Stomach (tissue), 8 donors: ENCODE measurements at regions not wholly inside any gene's neighbourhood (a gene's known extent, or its start where the extent isn't known, plus 50 kb on each side); places are given as distances from the start of the nearest gene placed in this dataset.

Source experiments
- DNase-seq, 2 donors: peaks; one replicate each; pipeline versions ENCODE4 v3.0.0 to v3.0.0-alpha.2; 2013 to 2019
- H3K27ac ChIP-seq, 5 donors: fragments of 200-600 bp in 4 of 5; sonication (generic) in 4 of 5; one replicate each; pipeline ENCODE4 v1.5.1; 2013 to 2019; ENCODE audit warnings: mild to moderate bottlenecking in 1 of 5, moderate library complexity in 1 of 5
- H3K27me3 ChIP-seq, 3 donors: fragments of 200-600 bp; sonication (generic); one replicate each; pipeline ENCODE4 v1.5.1; 2017 to 2019; ENCODE audit warnings: mixed run types in 1 of 3
- H3K36me3 ChIP-seq, 4 donors: fragments of 200-600 bp; sonication (generic); 1 replicate in 3 of 4; 2 replicates in 1 of 4; pipeline ENCODE4 v1.5.1; 2016 to 2019
- H3K4me1 ChIP-seq, 4 donors: fragments of 200-600 bp; sonication (generic); one replicate each; pipeline ENCODE4 v1.5.1; 2016 to 2019
- H3K4me3 ChIP-seq, 4 donors: fragments of 200-600 bp; sonication (generic) in 3 of 4; one replicate each; pipeline ENCODE4 v1.5.1; 2016 to 2019; ENCODE audit warnings: mild to moderate bottlenecking in 1 of 4
- H3K9me3 ChIP-seq, 4 donors: fragments of 200-600 bp; sonication (generic); one replicate each; pipeline ENCODE4 v1.5.1; 2016 to 2019
- CTCF ChIP-seq, 7 experiments: fragments of 450-650 bp in 4 of 7; fragments of 200-600 bp in 3 of 7; sonication (generic) in 3 of 7; IDR thresholded peaks; one replicate each; pipeline ENCODE4 v1.5.1; 2016 to 2019; ENCODE audit warnings: antibody characterized with exemption in 7 of 7, control low read depth in 2 of 7, mild to moderate bottlenecking in 1 of 7
- EP300 ChIP-seq: sonication (generic); formaldehyde crosslinking; IDR thresholded peaks from one replicate; pipeline ENCODE4 v1.6.1; 2017; ENCODE audit warnings: antibody characterized with exemption
- POLR2A ChIP-seq, 4 donors: fragments of 450-650 bp; IDR thresholded peaks; one replicate each; pipeline ENCODE4 v1.6.1; 2016; ENCODE audit warnings: antibody characterized with exemption in 4 of 4, control low read depth in 2 of 4, mild to moderate bottlenecking in 1 of 4, moderate library complexity in 1 of 4
- POLR2AphosphoS5 ChIP-seq, 3 donors: sonication (generic); formaldehyde crosslinking; IDR thresholded peaks; one replicate each; pipeline ENCODE4 v1.6.1; 2016; ENCODE audit warnings: antibody characterized with exemption in 3 of 3
- WGBS, 5 donors: extraction: QIAGEN DNeasy Blood & Tissue Kit in 3 of 5; methylation state at CpG; one replicate each; pipeline versions ENCODE4 v1.1.5 to v1.1.7; 2013 to 2018; 5-methylcytosine and 5-hydroxymethylcytosine counted together
- intact Hi-C: fragments of 100-400 bp; cut with DNase I; formaldehyde crosslinking; loops from one replicate; pipeline ENCODE4 v1.15.1; 2023; ENCODE audit warnings: low total_unique reads
- donor health status: healthy with polysubstance abuse.
- donor health status: Bipolar disorder and iron deficiency.
- donor health status: healthy.

- Histone ChIP-seq H3K9me3 (peaks cover 0 to 2% (median 0%) of the 10 kb centered on the region in 4 donors), H3K36me3 (no peaks in the 10 kb centered on the region), H3K4me3 (no peak overlapping the region), H3K27ac (no peak overlapping the region), H3K27me3 (no peaks in the 10 kb centered on the region), H3K4me1 (no peaks in the 10 kb centered on the region)
- 44 to 61% (median 55%) methylated on average over 4 of the region's 4 CpGs for WGBS, 5 donors
- no peak for DNase-seq
- no peak for TF ChIP-seq EP300
- intact Hi-C loops: no loop called here
Observed at GRCh38 chr3:34570916-34571705, 772.7 kb downstream of the PDCD6IP start.

GRCh38 chr3:34571714-34572113 is 773.3 kb downstream of the PDCD6IP start:
- no peak for DNase-seq
- WGBS, 5 donors: 96 to 100% (median 100%) methylated on average over 1 of the region's 1 CpG
- no peaks in the 10 kb centered on the region for H3K4me1 ChIP-seq
- intact Hi-C loops: no loop called here
- H3K36me3 ChIP-seq: no peaks in the 10 kb centered on the region
- H3K27me3 ChIP-seq: no peaks in the 10 kb centered on the region
- no peaks in the 10 kb centered on the region for H3K9me3 ChIP-seq
- TF ChIP-seq POLR2AphosphoS5 (IDR thresholded peaks at IDR 0.05) (no peak), POLR2A (IDR thresholded peaks at IDR 0.05) (no peak), EP300 (no peak), CTCF (IDR thresholded peaks at IDR 0.05) (no peak)
- H3K4me3 ChIP-seq: no peak overlapping the region
- no peak overlapping the region for H3K27ac ChIP-seq

- TF ChIP-seq EP300 (no peak), POLR2AphosphoS5 (IDR thresholded peaks at IDR 0.05) (no peak), CTCF (IDR thresholded peaks at IDR 0.05) (no peak), POLR2A (IDR thresholded peaks at IDR 0.05) (no peak)
- H3K36me3 ChIP-seq: no peaks in the 10 kb centered on the region
- intact Hi-C loops: no loop called here
- WGBS, 5 donors: 60 to 68% (median 63%) methylated on average over 3 of the region's 3 CpGs
- no peaks in the 10 kb centered on the region for H3K4me1 ChIP-seq
- no peak overlapping the region for H3K4me3 ChIP-seq
- no peaks in the 10 kb centered on the region for H3K27me3 ChIP-seq
- H3K9me3 ChIP-seq: no peaks in the 10 kb centered on the region
- DNase-seq: no peak
- no peak overlapping the region for H3K27ac ChIP-seq
Observed at GRCh38 chr3:34575776-34576175, 777.3 kb downstream of the PDCD6IP start.

- Histone ChIP-seq H3K9me3 (peaks cover 0 to 5% (median 0%) of the 10 kb centered on the region in 4 donors), H3K4me3 (no peak overlapping the region), H3K4me1 (no peaks in the 10 kb centered on the region), H3K27ac (no peak overlapping the region), H3K27me3 (no peaks in the 10 kb centered on the region), H3K36me3 (no peaks in the 10 kb centered on the region)
- no peak for TF ChIP-seq POLR2A (IDR thresholded peaks at IDR 0.05)
- TF ChIP-seq POLR2AphosphoS5 (IDR thresholded peaks at IDR 0.05): no peak
- no peak for TF ChIP-seq CTCF (IDR thresholded peaks at IDR 0.05)
- intact Hi-C loops: no loop called here
- no peak for DNase-seq
Observed at GRCh38 chr3:34582055-34582454, 783.6 kb downstream of the PDCD6IP start.

GRCh38 chr3:34583451-34583850 is 785.0 kb downstream of the PDCD6IP start:
- Histone ChIP-seq H3K27me3 (no peaks in the 10 kb centered on the region), H3K4me3 (no peak overlapping the region), H3K4me1 (no peaks in the 10 kb centered on the region), H3K9me3 (peaks cover 0 to 5% (median under 1%) of the 10 kb centered on the region in 4 donors), H3K27ac (no peak overlapping the region), H3K36me3 (no peaks in the 10 kb centered on the region)
- WGBS, 5 donors: 55 to 70% (median 63%) methylated on average over 2 of the region's 2 CpGs
- no peak for DNase-seq
- TF ChIP-seq CTCF (IDR thresholded peaks at IDR 0.05): no peak
- TF ChIP-seq POLR2A (IDR thresholded peaks at IDR 0.05): no peak
- no peak for TF ChIP-seq EP300
- intact Hi-C loops: no loop called here
